C4-2B (cell line): ENCODE measurements at regions not wholly inside any gene's neighbourhood (a gene's known extent, or its start where the extent isn't known, plus 50 kb on each side); places are given as distances from the start of the nearest gene placed in this dataset.

Experiments used
- CTCF ChIP-seq: fragments of 450-650 bp; conservative IDR thresholded peaks from 2 replicates; pipeline ENCODE4 v1.5.1; 2017; ENCODE audit warnings: mild to moderate bottlenecking
- ZFX ChIP-seq: fragments of 450-650 bp; IDR thresholded peaks from 2 replicates; pipeline ENCODE4 v1.6.1; 2017

GRCh38 chr12:87382959-87383566 lies 646.1 kb downstream of the C12orf50 start:
- TF ChIP-seq CTCF (no peak), ZFX (no peak)
